ENCODE measurements at regions not wholly inside any gene's neighbourhood (a gene's known extent, or its start where the extent isn't known, plus 50 kb on each side); places are given as distances from the start of the nearest gene placed in this dataset.
"Not testable (repeated sequence)": the region's sequence is repeated elsewhere in the genome, so short reads cannot be mapped to it uniquely, and the experiment has no call there.

GRCh38 chr2:131659168-131659572 is 131.5 kb downstream of the CCDC74A start (continued):
- no peak for TF ChIP-seq ASH2L (IDR thresholded peaks at IDR 0.05; ENCODE audit: borderline replicate concordance, low read depth)
- TF ChIP-seq HDGF (IDR thresholded peaks at IDR 0.05), result no peak
- no peak for TF ChIP-seq BMI1 (IDR thresholded peaks at IDR 0.05; ENCODE audit: borderline replicate concordance)
- TF ChIP-seq BACH1 (IDR thresholded peaks at IDR 0.05; ENCODE audit: borderline replicate concordance), result no peak
- no peak for TF ChIP-seq NFXL1 (IDR thresholded peaks at IDR 0.05; ENCODE audit: borderline replicate concordance)
- TF ChIP-seq TCF3 (IDR thresholded peaks at IDR 0.05; ENCODE audit: borderline replicate concordance, insufficient read depth, low read depth, low read length), result no peak
- TF ChIP-seq YY1 (IDR thresholded peaks at IDR 0.05; ENCODE audit: low read depth, low read length), result no peak

DNA sequence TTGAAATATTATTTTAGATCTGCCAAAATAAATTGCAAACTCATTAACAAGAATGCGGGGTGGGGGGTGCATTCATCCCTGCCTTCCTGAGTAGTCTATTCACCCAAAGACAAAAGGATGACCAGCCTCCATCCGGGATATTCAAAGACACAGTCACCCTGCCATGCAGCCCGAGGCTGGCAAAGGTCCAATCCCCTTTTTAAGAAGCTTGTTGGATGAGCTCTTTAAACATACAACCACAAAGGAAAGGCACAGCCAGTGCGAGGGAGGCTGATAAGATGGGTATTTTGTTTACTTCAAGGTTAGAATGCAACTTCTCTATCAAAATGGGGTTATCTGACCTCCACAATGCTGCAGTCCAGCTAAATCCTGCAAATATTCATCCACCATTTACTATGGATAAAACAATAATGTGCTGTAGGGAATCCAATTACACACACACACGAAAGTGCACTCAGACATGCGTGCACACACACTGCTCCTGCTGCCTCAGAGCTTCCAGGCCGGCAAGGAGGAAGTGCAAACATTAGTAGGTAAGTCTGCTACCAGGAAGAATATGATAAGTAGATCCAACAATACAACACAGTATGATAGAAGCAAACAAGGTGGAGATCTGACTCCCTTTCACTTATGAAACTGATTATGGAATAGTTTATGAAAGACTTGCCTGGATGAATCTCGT is 133.6 kb downstream of the CCDC74A start:
- intact Hi-C loops (cut with micrococcal nuclease; ENCODE audit: unreplicated experiment); SMC1A ChIA-PET (ENCODE audit: uncharacterized antibody, unreplicated experiment); H3K4me2 ChIP-seq (ENCODE audit: control insufficient read depth, insufficient read depth): not testable (repeated sequence)

GRCh38 chr2:131661884-131662535 is 134.3 kb downstream of the CCDC74A start:
- 20% methylated on average over 5 of the region's 5 CpGs for WGBS (ENCODE audit: insufficient coverage, insufficient replicate concordance, low lambda C conversion rate, missing lambda C conversion rate)
- SMC1A ChIA-PET (ENCODE audit: uncharacterized antibody, unreplicated experiment); H4K20me1 ChIP-seq (ENCODE audit: control insufficient read depth, insufficient read depth); H3K4me1 ChIP-seq (ENCODE audit: control insufficient read depth, insufficient read depth, low read length); H3K4me3 ChIP-seq; H3K79me2 ChIP-seq (ENCODE audit: control insufficient read depth, insufficient read depth, low read length); H2AFZ ChIP-seq (ENCODE audit: control insufficient read depth, low read depth, low read length); H3K9ac ChIP-seq (ENCODE audit: control insufficient read depth, insufficient read depth, low read length); RAD21 ChIA-PET (ENCODE audit: unreplicated experiment); H3K36me3 ChIP-seq (ENCODE audit: control insufficient read depth in 2 of 2, insufficient read depth in 2 of 2, low read length in 1 of 2); POLR2A ChIA-PET; ATAC-seq; H3K4me2 ChIP-seq (ENCODE audit: control insufficient read depth, insufficient read depth); FAIRE-seq; H3K27ac ChIP-seq (ENCODE audit: control insufficient read depth, insufficient read depth); H3K27me3 ChIP-seq (replicated peaks in 1 of 2; ENCODE audit: control insufficient read depth in 2 of 2, insufficient read depth in 2 of 2, low read length in 1 of 2); in situ Hi-C loops (cut with MboI); DNase-seq (ENCODE audit: low read depth, low spot score); H3K9me3 ChIP-seq (replicated peaks; ENCODE audit: control insufficient read depth, insufficient read depth, low read length); BruUV-seq (replicated peaks); intact Hi-C loops (cut with micrococcal nuclease; ENCODE audit: unreplicated experiment): not testable (repeated sequence)
- CTCF ChIA-PET, result interaction anchor here (1.5 kb wide), 1 partner anchor 10 kb away, joined by 7 read pairs; no protein-coding TSS in a partner anchor

More for the DNA sequence above, 133.6 kb downstream of the CCDC74A start:
- WGBS (ENCODE audit: insufficient coverage, insufficient replicate concordance, low lambda C conversion rate, missing lambda C conversion rate), result 46% methylated on average over 8 of the region's 8 CpGs
- FAIRE-seq; H3K9me3 ChIP-seq (replicated peaks; ENCODE audit: control insufficient read depth, insufficient read depth, low read length); H3K79me2 ChIP-seq (ENCODE audit: control insufficient read depth, insufficient read depth, low read length); H3K27me3 ChIP-seq (replicated peaks in 1 of 2; ENCODE audit: control insufficient read depth in 2 of 2, insufficient read depth in 2 of 2, low read length in 1 of 2); DNase-seq (ENCODE audit: low read depth, low spot score); H3K4me1 ChIP-seq (ENCODE audit: control insufficient read depth, insufficient read depth, low read length); H2AFZ ChIP-seq (ENCODE audit: control insufficient read depth, low read depth, low read length); H3K9ac ChIP-seq (ENCODE audit: control insufficient read depth, insufficient read depth, low read length); H4K20me1 ChIP-seq (ENCODE audit: control insufficient read depth, insufficient read depth); POLR2A ChIA-PET; H3K4me3 ChIP-seq; RAD21 ChIA-PET (ENCODE audit: unreplicated experiment); BruUV-seq (replicated peaks); H3K27ac ChIP-seq (ENCODE audit: control insufficient read depth, insufficient read depth); ATAC-seq; H3K36me3 ChIP-seq (ENCODE audit: control insufficient read depth in 2 of 2, insufficient read depth in 2 of 2, low read length in 1 of 2); in situ Hi-C loops (cut with MboI): not testable (repeated sequence)
- CTCF ChIA-PET, result interaction anchor here (1.5 kb wide), 1 partner anchor 11 kb away, joined by 7 read pairs; no protein-coding TSS in a partner anchor

GRCh38 chr2:131663501-131663900 is 135.8 kb downstream of the CCDC74A start:
- ATAC-seq; intact Hi-C loops (cut with micrococcal nuclease; ENCODE audit: unreplicated experiment); H3K36me3 ChIP-seq (ENCODE audit: control insufficient read depth in 2 of 2, insufficient read depth in 2 of 2, low read length in 1 of 2); H3K9ac ChIP-seq (ENCODE audit: control insufficient read depth, insufficient read depth, low read length); H2AFZ ChIP-seq (ENCODE audit: control insufficient read depth, low read depth, low read length); H3K4me1 ChIP-seq (ENCODE audit: control insufficient read depth, insufficient read depth, low read length); BruUV-seq (replicated peaks); H3K9me3 ChIP-seq (replicated peaks; ENCODE audit: control insufficient read depth, insufficient read depth, low read length); H3K27ac ChIP-seq (ENCODE audit: control insufficient read depth, insufficient read depth); FAIRE-seq; in situ Hi-C loops (cut with MboI); CTCF ChIA-PET; H3K4me3 ChIP-seq; RAD21 ChIA-PET (ENCODE audit: unreplicated experiment); H3K79me2 ChIP-seq (ENCODE audit: control insufficient read depth, insufficient read depth, low read length); H3K4me2 ChIP-seq (ENCODE audit: control insufficient read depth, insufficient read depth); DNase-seq (ENCODE audit: low read depth, low spot score); SMC1A ChIA-PET (ENCODE audit: uncharacterized antibody, unreplicated experiment); POLR2A ChIA-PET; H4K20me1 ChIP-seq (ENCODE audit: control insufficient read depth, insufficient read depth); H3K27me3 ChIP-seq (replicated peaks in 1 of 2; ENCODE audit: control insufficient read depth in 2 of 2, insufficient read depth in 2 of 2, low read length in 1 of 2): not testable (repeated sequence)
- 47% methylated on average over 5 of the region's 5 CpGs for WGBS (ENCODE audit: insufficient coverage, insufficient replicate concordance, low lambda C conversion rate, missing lambda C conversion rate)
